Calu3 (cell line): ENCODE measurements at regions not wholly inside any gene's neighbourhood (a gene's known extent, or its start where the extent isn't known, plus 50 kb on each side); places are given as distances from the start of the nearest gene placed in this dataset.
"Not testable (repeated sequence)": the region's sequence is repeated elsewhere in the genome, so short reads cannot be mapped to it uniquely, and the experiment has no call there.

Experiments used
- BruUV-seq: library from RNA; stranded (reverse); fragments of 400-500 nt; replicated peaks from 2 replicates; lab custom pipeline; 2021; lab: Mats Ljungman, UMichigan
- CTCF ChIA-PET: fragments of 300-600 bp; sonication (Branson Sonifier 250); formaldehyde crosslinking; loops from one replicate; lab custom pipeline; 2022; ENCODE audit warnings: antibody characterized with exemption; lab: Charles Lee
- DNase-seq: peaks from one replicate; pipeline ENCODE4 v3.0.0; 2022
- H3K27ac Mint-ChIP-seq: one replicate; pipeline ENCODE4 v1.8.0; 2022; ENCODE audit warnings: mixed read lengths; ENCODE audit not compliant: unreplicated experiment
- H3K27me3 Mint-ChIP-seq: one replicate; pipeline ENCODE4 v1.8.0; 2022; ENCODE audit warnings: mixed read lengths; ENCODE audit not compliant: unreplicated experiment
- H3K36me3 Mint-ChIP-seq: one replicate; pipeline ENCODE4 v1.8.0; 2022; ENCODE audit warnings: mild to moderate bottlenecking, moderate library complexity, mixed read lengths; ENCODE audit not compliant: insufficient read depth, unreplicated experiment
- H3K4me1 Mint-ChIP-seq: one replicate; pipeline ENCODE4 v1.8.0; 2022; ENCODE audit warnings: mild to moderate bottlenecking, low read depth, mixed read lengths; ENCODE audit not compliant: unreplicated experiment
- H3K4me3 Mint-ChIP-seq: one replicate; pipeline ENCODE4 v1.8.0; 2022; ENCODE audit warnings: mild to moderate bottlenecking, low read depth, moderate library complexity, mixed read lengths; ENCODE audit not compliant: unreplicated experiment
- H3K9me3 Mint-ChIP-seq: one replicate; pipeline ENCODE4 v1.8.0; 2022; ENCODE audit warnings: low read depth, mixed read lengths; ENCODE audit not compliant: unreplicated experiment
- CTCF ChIP-seq: fragments of 200-600 bp; IDR thresholded peaks from one replicate; pipeline ENCODE4 v1.8.0; 2022; ENCODE audit warnings: antibody characterized with exemption; ENCODE audit not compliant: unreplicated experiment
- intact Hi-C: fragments of 100-400 bp; cut with micrococcal nuclease; formaldehyde crosslinking; loops from one replicate; pipeline ENCODE4 v1.10.0; 2022; ENCODE audit not compliant: unreplicated experiment

DNA sequence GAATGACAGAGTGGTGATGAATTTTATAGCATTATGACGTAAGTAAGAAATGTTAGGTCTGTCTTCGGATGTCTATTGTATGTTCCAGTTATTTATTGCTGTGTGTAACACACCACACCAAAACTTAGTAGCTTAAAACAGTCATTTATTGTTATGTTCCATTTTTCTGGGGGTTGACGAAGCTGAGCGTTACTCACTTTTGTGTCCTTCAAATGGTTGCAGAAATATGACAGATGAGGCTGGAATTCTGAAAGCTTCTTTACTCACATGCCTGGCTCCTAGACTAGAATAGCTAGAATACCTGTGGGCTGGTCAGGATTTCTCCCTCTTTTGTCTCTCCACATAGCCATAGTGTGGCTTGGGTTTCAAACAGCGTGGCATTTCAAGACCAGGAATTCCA is 62.1 kb upstream of the S1PR1 start:
- DNase-seq: no peak
- CTCF ChIA-PET: no interaction called here
- H3K4me1 Mint-ChIP-seq: no peaks in the 10 kb centered on the region
- H3K27me3 Mint-ChIP-seq: no peaks in the 10 kb centered on the region
- TF ChIP-seq CTCF: no peak
- H3K36me3 Mint-ChIP-seq: no peaks in the 10 kb centered on the region
- no peaks in the 10 kb centered on the region for H3K9me3 Mint-ChIP-seq
- no peak overlapping the region for H3K27ac Mint-ChIP-seq
- intact Hi-C loops: no loop called here
- no TSS peak for BruUV-seq
- no peak overlapping the region for H3K4me3 Mint-ChIP-seq

DNA sequence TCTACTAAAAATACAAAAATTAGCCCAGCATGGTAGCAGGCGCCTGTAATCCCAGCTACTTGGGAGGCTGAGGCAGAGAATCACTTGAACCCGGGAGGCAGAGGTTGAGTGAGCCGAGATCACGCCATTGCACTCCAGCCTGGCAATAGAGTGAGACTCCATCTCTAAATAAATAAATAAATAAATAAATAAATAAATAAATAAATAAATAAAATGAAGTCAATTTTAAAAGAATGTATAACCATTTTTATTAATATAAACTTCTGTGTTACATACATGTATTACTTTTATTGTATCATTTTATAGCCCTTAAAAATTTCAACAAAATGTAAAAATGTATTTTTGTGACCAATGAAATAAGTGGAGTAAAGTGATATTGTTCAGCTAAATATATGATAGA is 62.5 kb upstream of the S1PR1 start:
- CTCF ChIA-PET, H3K27ac Mint-ChIP-seq, DNase-seq, H3K36me3 Mint-ChIP-seq, H3K4me1 Mint-ChIP-seq, H3K27me3 Mint-ChIP-seq, BruUV-seq, H3K4me3 Mint-ChIP-seq, H3K9me3 Mint-ChIP-seq, intact Hi-C loops: not testable (repeated sequence)

DNA sequence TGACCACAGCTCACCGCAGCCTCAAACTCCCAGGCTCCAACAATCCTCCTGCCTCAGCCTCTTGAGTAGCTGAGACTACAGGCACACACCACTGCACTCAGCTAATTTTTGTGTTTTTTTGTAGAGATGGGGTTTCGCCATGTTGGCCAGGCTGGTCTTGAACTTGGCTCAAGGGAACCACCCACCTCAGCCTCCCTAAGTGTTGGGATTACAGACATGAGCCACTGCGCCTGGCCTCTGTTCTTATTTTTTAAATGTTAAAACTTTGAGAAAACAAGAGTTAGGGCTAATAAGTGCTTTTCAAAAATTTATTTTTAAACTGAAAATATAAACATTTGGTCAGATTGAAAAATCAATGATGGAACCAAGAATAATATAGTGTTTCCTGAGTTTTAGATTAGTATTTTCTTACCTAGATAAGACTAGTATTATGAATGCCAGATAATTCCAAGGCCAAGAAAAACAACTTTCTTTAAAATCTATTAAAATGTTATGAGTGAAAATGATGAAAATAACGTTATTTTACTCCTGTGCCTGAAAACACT is 66.2 kb upstream of the S1PR1 start:
- no peak for TF ChIP-seq CTCF
- Mint-ChIP-seq H3K36me3 (no peaks in the 10 kb centered on the region), H3K27me3 (no peaks in the 10 kb centered on the region), H3K4me3 (no peak overlapping the region), H3K27ac (no peak overlapping the region), H3K4me1 (no peaks in the 10 kb centered on the region), H3K9me3 (no peaks in the 10 kb centered on the region)
- no peak for DNase-seq
- CTCF ChIA-PET: no interaction called here
- BruUV-seq: no TSS peak
- intact Hi-C loops: no loop called here

DNA sequence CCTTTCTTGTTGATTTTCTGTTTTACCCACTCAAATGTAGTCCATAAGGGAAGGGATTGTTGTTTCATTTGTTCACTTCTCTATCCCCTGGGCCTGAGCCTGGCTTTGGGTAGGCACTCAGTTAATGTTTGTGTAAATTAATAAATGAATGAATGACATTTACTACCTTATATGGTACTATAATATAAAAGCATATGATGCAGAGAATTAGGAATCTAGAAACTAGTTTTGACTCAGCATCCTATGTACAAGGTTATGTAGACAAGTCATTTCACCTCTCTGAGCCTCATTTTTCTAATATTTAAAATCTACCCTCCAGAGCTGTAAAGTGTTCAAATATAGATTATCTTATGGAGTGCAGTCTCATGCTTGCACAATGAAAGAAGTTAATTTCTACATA is 68.9 kb upstream of the S1PR1 start:
- Mint-ChIP-seq H3K4me3 (no peak overlapping the region), H3K27ac (no peak overlapping the region), H3K4me1 (no peaks in the 10 kb centered on the region), H3K27me3 (no peaks in the 10 kb centered on the region), H3K36me3 (no peaks in the 10 kb centered on the region), H3K9me3 (no peaks in the 10 kb centered on the region)
- no TSS peak for BruUV-seq
- TF ChIP-seq CTCF: no peak
- intact Hi-C loops: no loop called here
- DNase-seq: no peak
- CTCF ChIA-PET: no interaction called here

DNA sequence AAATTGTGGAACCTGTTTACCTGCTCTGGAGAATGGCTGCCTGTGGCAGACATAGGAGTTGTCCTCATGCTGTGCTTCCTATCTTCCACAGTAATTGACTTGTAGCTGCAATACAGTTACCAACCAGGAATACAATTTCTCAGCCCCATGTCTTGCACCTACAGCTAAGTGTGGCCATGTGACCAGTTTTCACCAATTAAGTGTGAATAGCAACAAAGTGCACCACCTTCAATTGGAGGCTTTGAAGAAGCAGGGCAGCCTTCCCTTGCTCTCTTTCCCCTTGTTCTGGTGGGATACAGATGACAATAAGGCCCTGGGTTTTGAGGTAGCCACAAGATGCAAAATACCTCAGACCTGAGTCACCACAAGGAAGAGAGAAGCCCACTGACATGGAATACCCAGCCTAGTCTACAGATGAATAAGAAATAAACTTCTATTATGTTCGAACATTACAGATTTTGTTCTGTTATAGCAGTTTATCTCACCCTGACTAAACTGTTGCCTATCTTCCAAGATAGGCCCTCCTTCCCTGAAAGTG is 70.2 kb upstream of the S1PR1 start:
- Mint-ChIP-seq H3K4me1 (no peaks in the 10 kb centered on the region), H3K4me3 (no peak overlapping the region), H3K36me3 (no peaks in the 10 kb centered on the region), H3K27me3 (no peaks in the 10 kb centered on the region), H3K27ac (no peak overlapping the region), H3K9me3 (no peaks in the 10 kb centered on the region)
- CTCF ChIA-PET: no interaction called here
- intact Hi-C loops: no loop called here
- no peak for DNase-seq
- no TSS peak for BruUV-seq
- no peak for TF ChIP-seq CTCF
